ENCODE measurements at regions not wholly inside any gene's neighbourhood (a gene's known extent, or its start where the extent isn't known, plus 50 kb on each side); places are given as distances from the start of the nearest gene placed in this dataset.
"Not testable (repeated sequence)": the region's sequence is repeated elsewhere in the genome, so short reads cannot be mapped to it uniquely, and the experiment has no call there.

DNA sequence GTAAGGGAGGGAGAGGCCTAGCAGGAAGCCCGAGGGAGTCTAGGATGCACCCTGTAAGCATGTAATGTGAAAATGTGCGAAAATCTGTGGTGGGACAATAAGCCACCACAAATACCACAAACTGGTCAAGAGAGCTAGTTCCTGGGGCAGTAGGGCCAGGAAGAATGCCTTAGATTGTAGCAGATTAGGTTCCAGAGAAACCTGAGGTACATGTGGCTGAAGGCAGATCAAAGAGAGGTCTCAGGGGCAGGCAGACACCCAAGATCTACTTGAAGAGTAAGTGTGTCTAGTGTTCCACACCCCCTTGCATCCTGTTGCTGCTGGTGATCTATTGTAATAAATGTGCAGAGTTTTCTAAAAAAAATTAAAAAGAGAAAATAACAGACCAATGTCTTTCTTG lies 1677.3 kb upstream of the CDH6 start:
- H3K27me3 Mint-ChIP-seq (ENCODE audit: low read depth): no peaks in the 10 kb centered on the region
- no peaks in the 10 kb centered on the region for H3K4me1 Mint-ChIP-seq (ENCODE audit: low read depth)
- ATAC-seq (no peak), DNase-seq (no peak)
- no peak overlapping the region for H3K4me3 Mint-ChIP-seq
- H3K36me3 Mint-ChIP-seq (ENCODE audit: insufficient read depth): no peaks in the 10 kb centered on the region
- peaks cover 4% of the 10 kb centered on the region for H3K9me3 Mint-ChIP-seq

DNA sequence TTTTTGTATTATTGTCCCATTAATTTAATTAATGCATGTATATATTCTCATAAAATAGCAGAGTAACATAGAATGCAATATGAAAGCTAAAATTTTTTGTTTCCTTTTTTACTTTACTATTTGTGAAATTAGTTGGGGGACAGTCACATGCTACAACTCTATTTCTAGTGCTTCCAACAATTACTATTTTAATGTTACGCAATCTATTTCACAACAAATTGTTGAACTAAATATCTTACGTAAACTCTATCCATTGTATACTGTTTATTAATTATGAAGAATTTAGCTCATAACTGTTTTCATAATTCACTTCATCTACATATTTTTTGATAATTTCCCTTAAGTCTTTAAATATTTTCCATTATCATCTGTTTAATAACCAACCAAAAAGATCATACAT lies 1685.4 kb upstream of the CDH6 start:
- peaks cover 9% of the 10 kb centered on the region for H3K9me3 Mint-ChIP-seq
- no peaks in the 10 kb centered on the region for H3K36me3 Mint-ChIP-seq (ENCODE audit: insufficient read depth)
- no peaks in the 10 kb centered on the region for H3K4me1 Mint-ChIP-seq (ENCODE audit: low read depth)
- ATAC-seq: no peak
- DNase-seq: no peak
- no peak overlapping the region for H3K4me3 Mint-ChIP-seq
- no peaks in the 10 kb centered on the region for H3K27me3 Mint-ChIP-seq (ENCODE audit: low read depth)

DNA sequence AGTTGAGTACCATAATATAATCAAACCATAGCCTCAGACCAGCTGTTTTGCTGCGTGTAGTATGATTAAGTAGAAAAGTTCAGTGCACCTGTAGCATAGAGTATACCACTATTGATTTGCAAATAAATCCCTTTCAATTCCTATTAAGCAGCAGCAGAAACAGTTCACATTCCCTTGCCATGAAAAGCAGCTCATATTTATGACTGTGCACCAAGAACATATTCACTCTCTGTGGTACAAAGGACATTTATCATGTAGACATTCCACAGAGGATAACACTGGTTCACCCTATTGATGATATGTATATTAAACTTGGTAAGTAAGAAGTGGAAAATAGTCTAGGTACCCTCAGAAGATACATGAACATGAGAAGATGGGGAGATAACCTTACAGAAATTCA lies 1689.1 kb upstream of the CDH6 start:
- Mint-ChIP-seq H3K36me3 (ENCODE audit: insufficient read depth) (no peaks in the 10 kb centered on the region), H3K4me1 (ENCODE audit: low read depth) (no peaks in the 10 kb centered on the region), H3K9me3 (peaks cover 13% of the 10 kb centered on the region), H3K27me3 (ENCODE audit: low read depth) (no peaks in the 10 kb centered on the region), H3K4me3 (no peak overlapping the region)
- ATAC-seq (no peak), DNase-seq (no peak)

DNA sequence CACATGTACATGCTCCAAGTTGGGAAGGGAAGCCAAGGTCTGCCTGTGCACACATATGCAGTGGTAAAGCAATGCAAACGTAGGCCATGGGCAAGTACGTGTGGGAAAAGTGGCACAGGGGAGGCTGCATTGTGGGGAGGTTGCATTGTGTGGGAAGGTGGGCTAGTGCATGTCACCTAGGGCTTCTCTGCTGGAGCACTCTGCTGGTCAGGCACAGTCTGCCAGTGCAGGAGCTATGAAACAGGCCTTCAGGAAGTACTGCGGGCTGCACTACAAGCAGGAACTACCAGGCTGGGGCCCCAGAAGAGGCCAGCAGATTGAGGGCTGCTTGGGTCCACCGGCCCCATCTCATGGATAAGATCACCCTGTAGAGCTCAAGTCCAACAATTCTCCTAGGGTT lies 1694.6 kb upstream of the CDH6 start:
- H3K9me3 Mint-ChIP-seq: peaks cover 29% of the 10 kb centered on the region
- no peaks in the 10 kb centered on the region for H3K36me3 Mint-ChIP-seq (ENCODE audit: insufficient read depth)
- DNase-seq (no peak), ATAC-seq (no peak)
- H3K27me3 Mint-ChIP-seq (ENCODE audit: low read depth): no peaks in the 10 kb centered on the region
- no peaks in the 10 kb centered on the region for H3K4me1 Mint-ChIP-seq (ENCODE audit: low read depth)
- H3K4me3 Mint-ChIP-seq: no peak overlapping the region

DNA sequence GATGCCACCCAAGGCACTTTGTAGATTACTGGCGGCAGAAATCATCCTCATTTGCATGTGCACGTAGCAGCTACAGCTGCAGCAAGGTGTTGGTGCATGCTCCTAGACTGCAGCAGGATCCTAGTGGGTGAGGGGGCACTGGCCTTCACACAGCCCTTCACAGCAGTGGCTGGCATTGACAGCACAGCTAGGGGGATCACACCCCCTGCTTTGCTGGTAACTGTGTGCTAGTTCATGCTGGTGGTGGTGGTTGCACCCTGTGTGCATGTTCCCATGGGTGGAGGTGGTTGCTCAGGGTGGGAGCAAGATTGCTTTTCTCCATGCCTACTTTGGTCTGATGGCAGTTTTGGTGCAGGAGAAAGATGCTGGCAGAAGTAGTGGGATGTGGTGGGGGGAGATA lies 1695.1 kb upstream of the CDH6 start:
- Mint-ChIP-seq H3K9me3 (peaks cover 28% of the 10 kb centered on the region), H3K4me3 (no peak overlapping the region), H3K36me3 (ENCODE audit: insufficient read depth) (no peaks in the 10 kb centered on the region), H3K4me1 (ENCODE audit: low read depth) (no peaks in the 10 kb centered on the region), H3K27me3 (ENCODE audit: low read depth) (no peaks in the 10 kb centered on the region)
- ATAC-seq: no peak
- no peak for DNase-seq

DNA sequence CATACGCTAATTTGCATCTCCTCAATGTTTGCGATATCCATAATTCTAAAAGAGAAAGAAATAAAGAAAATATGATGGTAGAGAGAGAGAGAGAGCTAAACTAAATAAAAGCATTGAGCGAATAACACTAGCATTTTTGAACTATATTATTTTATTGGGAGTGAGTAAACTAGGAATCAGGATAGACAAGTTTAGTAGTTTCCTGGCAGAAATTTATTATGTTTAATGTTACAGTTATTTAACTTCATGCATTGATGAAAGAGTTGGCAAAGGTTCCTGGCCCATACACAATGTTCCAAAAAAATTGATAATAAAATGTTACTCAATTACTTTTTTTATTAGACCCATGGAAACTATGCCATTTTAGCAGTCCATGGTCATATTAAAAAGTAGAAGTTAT lies 1708.2 kb upstream of the CDH6 start:
- H3K27me3 Mint-ChIP-seq (ENCODE audit: low read depth): no peaks in the 10 kb centered on the region
- H3K4me3 Mint-ChIP-seq: no peak overlapping the region
- H3K4me1 Mint-ChIP-seq (ENCODE audit: low read depth): no peaks in the 10 kb centered on the region
- ATAC-seq (no peak), DNase-seq (no peak)
- H3K9me3 Mint-ChIP-seq: peaks cover 12% of the 10 kb centered on the region
- H3K36me3 Mint-ChIP-seq (ENCODE audit: insufficient read depth): no peaks in the 10 kb centered on the region

DNA sequence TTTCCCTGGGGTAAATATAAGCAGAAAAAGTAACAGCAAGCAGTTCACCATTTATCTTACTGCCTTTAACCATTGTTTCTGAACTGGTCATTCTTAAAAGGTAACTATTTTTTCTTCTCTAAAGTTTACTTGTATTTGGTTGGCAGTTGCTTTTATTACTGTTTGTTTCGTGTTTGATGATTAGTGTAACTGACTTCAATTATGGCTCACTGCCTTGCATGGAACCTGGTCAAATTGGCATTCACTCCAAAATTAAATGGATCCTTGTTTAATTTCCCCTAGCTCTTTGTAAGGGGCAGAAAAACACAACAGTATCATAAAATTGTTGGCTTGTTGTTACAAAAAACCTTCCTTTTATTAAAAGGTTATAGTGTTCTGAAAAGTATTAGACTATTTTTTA lies 1723.9 kb upstream of the CDH6 start:
- DNase-seq (no peak), ATAC-seq (no peak)
- H3K9me3 Mint-ChIP-seq: peaks cover 24% of the 10 kb centered on the region
- H3K27me3 Mint-ChIP-seq (ENCODE audit: low read depth): no peaks in the 10 kb centered on the region
- no peak overlapping the region for H3K4me3 Mint-ChIP-seq
- peaks cover 2% of the 10 kb centered on the region for H3K36me3 Mint-ChIP-seq (ENCODE audit: insufficient read depth)
- H3K4me1 Mint-ChIP-seq (ENCODE audit: low read depth): no peaks in the 10 kb centered on the region

DNA sequence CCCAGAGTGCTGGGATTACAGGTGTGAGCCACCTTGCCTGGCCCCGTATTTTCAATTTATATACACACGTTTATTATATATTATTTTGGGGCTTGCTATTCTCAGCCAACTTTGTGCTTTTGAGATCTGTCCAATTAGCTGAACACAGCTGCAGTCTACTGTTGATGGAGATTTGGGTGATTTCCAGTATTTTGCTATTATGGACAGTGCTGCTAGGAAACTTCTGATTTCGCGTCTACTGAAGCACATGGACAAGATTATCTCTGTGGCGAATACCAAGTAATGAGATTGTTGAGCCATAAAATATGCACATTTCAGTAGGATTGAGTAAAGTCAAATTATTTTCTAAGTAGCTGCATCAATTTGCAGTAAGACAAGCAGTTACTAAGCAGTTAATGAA lies 1731.2 kb upstream of the CDH6 start:
- Mint-ChIP-seq H3K36me3 (ENCODE audit: insufficient read depth) (peaks cover 2% of the 10 kb centered on the region), H3K27me3 (ENCODE audit: low read depth) (no peaks in the 10 kb centered on the region), H3K4me1 (ENCODE audit: low read depth) (no peaks in the 10 kb centered on the region), H3K9me3 (peaks cover 10% of the 10 kb centered on the region), H3K4me3 (no peak overlapping the region)
- no peak for DNase-seq
- no peak for ATAC-seq

DNA sequence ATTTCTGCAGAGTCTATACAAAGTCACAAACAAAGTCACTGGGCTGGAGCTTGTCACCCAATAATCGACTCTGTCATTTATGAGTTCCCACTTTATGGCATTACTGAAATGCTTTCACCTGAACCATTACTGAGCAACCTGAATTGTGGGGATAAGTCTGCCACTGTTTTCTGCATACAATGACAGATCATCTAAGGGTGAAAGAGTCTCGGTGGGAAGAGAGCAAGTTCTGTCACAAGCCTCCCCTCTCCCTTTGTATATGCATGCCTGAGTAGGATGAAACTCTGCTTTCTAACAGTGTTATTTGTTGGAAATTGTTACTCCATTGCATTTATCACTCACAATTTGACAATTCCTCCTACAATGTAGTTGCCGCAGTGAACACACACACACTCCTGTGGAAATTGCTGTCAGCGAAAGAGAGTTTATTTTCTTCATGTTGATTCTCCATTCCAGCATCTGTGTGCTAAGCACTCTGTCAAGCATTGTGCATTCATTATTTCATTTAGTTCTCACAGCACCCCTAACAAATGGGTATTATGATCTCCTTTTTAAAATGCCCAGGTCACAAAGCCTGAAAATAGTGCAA lies 1732.4 kb upstream of the CDH6 start:
- Mint-ChIP-seq H3K27me3 (ENCODE audit: low read depth) (no peaks in the 10 kb centered on the region), H3K36me3 (ENCODE audit: insufficient read depth) (no peaks in the 10 kb centered on the region)
- no peak for ATAC-seq

DNA sequence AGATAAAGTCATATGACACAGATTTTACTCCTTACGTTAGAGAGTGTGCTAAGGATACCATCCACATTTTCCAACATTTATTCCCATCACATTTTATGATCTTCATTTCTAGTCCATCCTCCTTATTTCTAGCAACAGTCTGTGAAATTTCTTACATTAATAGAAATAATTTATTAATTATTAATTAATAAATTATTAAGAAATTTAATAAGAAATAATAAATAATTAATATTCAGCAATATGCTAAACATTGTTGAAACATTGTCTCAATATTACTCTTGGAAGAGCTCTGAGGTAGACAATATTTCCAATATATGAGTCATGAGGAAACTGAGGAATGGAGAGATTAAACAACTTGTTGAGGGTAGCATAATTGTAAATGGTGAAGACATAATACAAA lies 1742.5 kb upstream of the CDH6 start:
- not testable (repeated sequence) for H3K27me3 Mint-ChIP-seq (ENCODE audit: low read depth); H3K4me3 Mint-ChIP-seq; H3K4me1 Mint-ChIP-seq (ENCODE audit: low read depth); H3K9me3 Mint-ChIP-seq; DNase-seq; H3K36me3 Mint-ChIP-seq (ENCODE audit: insufficient read depth); ATAC-seq

More for the DNA sequence above, 1732.4 kb upstream of the CDH6 start:
- Mint-ChIP-seq H3K4me3 (no peak overlapping the region), H3K4me1 (ENCODE audit: low read depth) (no peaks in the 10 kb centered on the region), H3K9me3 (no peaks in the 10 kb centered on the region)
- no peak for DNase-seq

DNA sequence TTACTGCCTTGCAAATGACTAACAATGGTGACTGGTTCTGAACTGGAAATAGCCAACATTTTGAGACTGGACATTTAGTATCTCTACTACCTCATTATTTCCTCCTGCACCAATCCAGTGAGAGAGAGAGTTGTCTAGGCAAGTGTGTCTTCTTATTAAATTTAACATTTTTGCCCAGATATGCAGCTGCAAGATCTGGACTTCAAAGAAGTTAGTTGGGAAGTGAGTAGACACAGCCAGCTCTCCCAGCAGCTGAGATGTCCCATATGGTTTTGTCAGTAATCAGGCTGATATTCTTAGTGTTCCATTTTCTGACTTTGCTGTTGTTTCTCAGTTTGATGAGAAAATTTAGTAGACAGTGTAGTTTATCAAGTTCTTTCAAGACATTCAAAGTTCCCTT lies 1778.8 kb upstream of the CDH6 start:
- Mint-ChIP-seq H3K27me3 (ENCODE audit: low read depth) (no peaks in the 10 kb centered on the region), H3K4me3 (no peak overlapping the region), H3K36me3 (ENCODE audit: insufficient read depth) (no peaks in the 10 kb centered on the region), H3K9me3 (peaks cover 18% of the 10 kb centered on the region), H3K4me1 (ENCODE audit: low read depth) (no peaks in the 10 kb centered on the region)
- DNase-seq (no peak), ATAC-seq (no peak)

DNA sequence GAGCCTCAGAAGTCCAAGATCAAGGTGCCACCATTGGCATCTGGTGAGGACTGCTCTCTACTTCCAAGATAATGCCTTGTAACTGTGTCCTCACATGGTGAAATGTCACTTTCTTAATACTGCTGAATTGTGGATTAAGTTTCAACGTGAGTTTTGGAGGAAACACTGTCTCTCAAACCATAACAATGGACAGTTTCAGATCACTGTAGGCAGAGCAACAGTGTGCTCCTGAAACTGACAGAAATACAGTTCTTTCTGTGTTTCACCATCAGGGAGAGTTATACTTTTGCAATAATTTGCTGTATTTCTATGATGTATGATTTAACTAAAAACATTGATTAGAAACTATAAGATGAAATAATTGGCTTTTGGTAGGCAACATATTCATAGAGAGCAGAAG lies 1780.5 kb upstream of the CDH6 start:
- Mint-ChIP-seq H3K9me3 (peaks cover 18% of the 10 kb centered on the region), H3K36me3 (ENCODE audit: insufficient read depth) (no peaks in the 10 kb centered on the region), H3K27me3 (ENCODE audit: low read depth) (no peaks in the 10 kb centered on the region), H3K4me3 (no peak overlapping the region), H3K4me1 (ENCODE audit: low read depth) (no peaks in the 10 kb centered on the region)
- ATAC-seq (no peak), DNase-seq (no peak)

DNA sequence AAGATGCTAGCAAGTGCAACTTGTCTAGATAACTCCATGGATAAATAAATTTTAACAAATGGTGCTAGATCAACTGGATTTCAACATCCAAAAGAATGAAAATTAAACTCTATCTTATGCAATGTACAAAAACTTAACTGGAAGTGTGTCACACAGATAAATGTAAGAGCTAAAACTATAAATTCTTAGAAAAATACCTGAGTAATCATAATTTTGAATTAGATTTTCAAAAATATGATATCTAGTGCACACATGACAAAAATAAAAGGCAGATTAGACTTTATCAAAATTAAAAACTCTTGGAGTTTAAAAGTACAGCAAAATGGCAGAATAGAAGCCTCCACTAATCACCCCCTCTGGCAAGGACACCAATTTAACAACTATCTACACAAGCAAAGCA lies 1791.2 kb upstream of the CDH6 start:
- Mint-ChIP-seq H3K27me3 (ENCODE audit: low read depth) (no peaks in the 10 kb centered on the region), H3K36me3 (ENCODE audit: insufficient read depth) (no peaks in the 10 kb centered on the region), H3K4me3 (no peak overlapping the region), H3K9me3 (peaks cover 41% of the 10 kb centered on the region), H3K4me1 (ENCODE audit: low read depth) (no peaks in the 10 kb centered on the region)
- DNase-seq (no peak), ATAC-seq (no peak)

DNA sequence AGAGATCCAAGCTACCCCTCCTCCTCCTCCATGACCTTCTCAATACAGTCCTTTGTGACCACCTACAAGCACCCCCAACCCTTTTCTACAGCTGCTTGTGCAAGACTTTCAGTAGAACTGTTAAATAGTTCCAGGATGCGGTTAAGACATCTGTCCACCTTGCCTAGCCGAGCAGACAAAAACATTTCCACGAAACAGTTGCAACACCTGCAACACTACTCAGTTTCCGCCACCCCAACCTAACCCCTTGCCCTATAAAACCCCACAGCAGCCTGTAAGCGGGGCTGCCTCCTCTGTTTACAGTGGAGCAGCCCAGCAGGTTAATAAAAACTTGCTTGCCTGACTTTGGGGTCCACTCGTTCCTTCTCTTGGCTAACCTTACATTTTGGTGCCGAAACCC lies 1803.5 kb upstream of the CDH6 start:
- H3K27me3 Mint-ChIP-seq (ENCODE audit: low read depth): no peaks in the 10 kb centered on the region
- H3K4me1 Mint-ChIP-seq (ENCODE audit: low read depth): no peaks in the 10 kb centered on the region
- H3K36me3 Mint-ChIP-seq (ENCODE audit: insufficient read depth): no peaks in the 10 kb centered on the region
- ATAC-seq (no peak), DNase-seq (no peak)
- no peak overlapping the region for H3K4me3 Mint-ChIP-seq
- peaks cover 10% of the 10 kb centered on the region for H3K9me3 Mint-ChIP-seq

DNA sequence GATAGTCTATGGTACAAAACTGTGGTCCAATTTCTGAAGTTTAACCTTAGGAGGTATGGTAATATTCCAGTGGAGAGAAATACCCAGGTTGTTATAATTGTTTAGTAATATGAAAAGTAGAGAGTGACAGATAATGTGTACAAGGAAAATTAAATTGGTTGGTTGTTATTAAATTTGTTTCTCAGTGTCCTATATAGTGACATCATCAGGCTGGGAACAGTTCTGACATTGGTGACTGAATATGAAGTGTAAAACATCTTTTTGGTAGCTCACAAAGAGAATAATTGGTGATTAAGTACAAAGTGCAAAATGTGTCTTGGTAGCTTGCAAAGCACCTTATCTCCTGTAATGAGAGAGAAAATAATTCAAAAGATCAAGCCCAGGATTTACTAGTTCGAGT lies 1806.1 kb upstream of the CDH6 start:
- H3K4me1 Mint-ChIP-seq (ENCODE audit: low read depth): no peaks in the 10 kb centered on the region
- no peaks in the 10 kb centered on the region for H3K36me3 Mint-ChIP-seq (ENCODE audit: insufficient read depth)
- no peak for DNase-seq
- peaks cover 13% of the 10 kb centered on the region for H3K9me3 Mint-ChIP-seq
- H3K4me3 Mint-ChIP-seq: no peak overlapping the region
- ATAC-seq: no peak
- H3K27me3 Mint-ChIP-seq (ENCODE audit: low read depth): no peaks in the 10 kb centered on the region

DNA sequence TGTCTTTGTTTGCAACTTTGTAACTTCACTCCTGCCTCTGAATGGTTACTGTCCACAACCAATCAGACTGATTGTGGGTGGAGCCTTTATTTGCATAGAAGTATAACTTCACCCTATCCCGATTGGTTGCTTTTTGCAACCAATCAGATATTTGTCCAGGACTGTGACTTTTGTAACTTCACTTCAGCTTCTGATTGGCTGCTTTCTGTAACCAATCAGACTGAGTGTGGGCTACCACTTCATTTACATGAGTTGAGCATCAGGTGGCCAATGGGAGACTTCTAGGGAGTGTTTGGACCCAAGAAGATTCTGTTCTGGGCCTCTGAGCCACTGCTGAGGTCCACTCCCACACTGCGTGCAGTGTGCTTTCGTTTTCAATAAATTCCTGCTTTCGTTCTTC lies 1810.7 kb upstream of the CDH6 start:
- Mint-ChIP-seq H3K4me3 (no peak overlapping the region), H3K27me3 (ENCODE audit: low read depth) (no peaks in the 10 kb centered on the region), H3K36me3 (ENCODE audit: insufficient read depth) (no peaks in the 10 kb centered on the region), H3K4me1 (ENCODE audit: low read depth) (no peaks in the 10 kb centered on the region), H3K9me3 (peaks cover 12% of the 10 kb centered on the region)
- DNase-seq (no peak), ATAC-seq (no peak)

Measured in activated T-cell treated with anti-CD3 and anti-CD28 coated beads, Interleukin-2, amount 50 U/mL, for 4 hours (primary cell).